K562 (cell line): ENCODE measurements at regions not wholly inside any gene's neighbourhood (a gene's known extent, or its start where the extent isn't known, plus 50 kb on each side); places are given as distances from the start of the nearest gene placed in this dataset.

ENCODE experiments used
- KLF6 ChIP-seq: fragments of 250-450 bp; sonication (Bioruptor Pico); IDR thresholded peaks from 2 replicates; pipeline ENCODE4 v1.4.0; 2020; ENCODE audit warnings: mild to moderate bottlenecking, moderate library complexity, borderline replicate concordance
- MEF2A ChIP-seq: IDR thresholded peaks from 2 replicates; pipeline ENCODE4 v1.6.1; 2011; ENCODE audit warnings: low read depth, mild to moderate bottlenecking, low read length, moderate library complexity; ENCODE audit not compliant: control insufficient read depth

GRCh38 chr5:27821681-27822080, 783.3 kb upstream of the CDH9 start:
- no peak for TF ChIP-seq KLF6
- TF ChIP-seq MEF2A = no peak
